ENCODE measurements at regions not wholly inside any gene's neighbourhood (a gene's known extent, or its start where the extent isn't known, plus 50 kb on each side); places are given as distances from the start of the nearest gene placed in this dataset.

DNA sequence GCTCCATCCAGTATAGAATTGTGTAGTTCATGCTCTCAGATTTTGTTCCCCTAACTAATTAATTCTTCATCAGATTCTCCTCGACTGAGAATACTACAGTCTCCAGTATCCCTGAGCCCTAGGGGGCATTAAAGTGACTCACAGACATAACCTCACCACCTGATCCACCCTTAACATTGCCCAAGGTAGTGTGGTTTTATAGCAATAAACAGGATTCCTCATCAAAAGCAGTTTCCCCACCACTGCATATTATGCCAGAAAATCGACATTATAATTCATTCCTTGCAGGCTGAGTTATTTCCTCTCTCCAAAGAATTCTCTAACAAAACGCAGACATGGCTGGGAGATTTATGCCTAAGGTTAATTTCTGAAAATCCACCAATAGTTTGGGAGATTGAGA lies 1402.5 kb upstream of the CELF2 start:
- TF ChIP-seq, protein P1, sequence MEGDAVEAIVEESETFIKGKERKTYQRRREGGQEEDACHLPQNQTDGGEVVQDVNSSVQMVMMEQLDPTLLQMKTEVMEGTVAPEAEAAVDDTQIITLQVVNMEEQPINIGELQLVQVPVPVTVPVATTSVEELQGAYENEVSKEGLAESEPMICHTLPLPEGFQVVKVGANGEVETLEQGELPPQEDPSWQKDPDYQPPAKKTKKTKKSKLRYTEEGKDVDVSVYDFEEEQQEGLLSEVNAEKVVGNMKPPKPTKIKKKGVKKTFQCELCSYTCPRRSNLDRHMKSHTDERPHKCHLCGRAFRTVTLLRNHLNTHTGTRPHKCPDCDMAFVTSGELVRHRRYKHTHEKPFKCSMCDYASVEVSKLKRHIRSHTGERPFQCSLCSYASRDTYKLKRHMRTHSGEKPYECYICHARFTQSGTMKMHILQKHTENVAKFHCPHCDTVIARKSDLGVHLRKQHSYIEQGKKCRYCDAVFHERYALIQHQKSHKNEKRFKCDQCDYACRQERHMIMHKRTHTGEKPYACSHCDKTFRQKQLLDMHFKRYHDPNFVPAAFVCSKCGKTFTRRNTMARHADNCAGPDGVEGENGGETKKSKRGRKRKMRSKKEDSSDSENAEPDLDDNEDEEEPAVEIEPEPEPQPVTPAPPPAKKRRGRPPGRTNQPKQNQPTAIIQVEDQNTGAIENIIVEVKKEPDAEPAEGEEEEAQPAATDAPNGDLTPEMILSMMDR (IDR thresholded peaks at IDR 0.05) = no peak
- TF ChIP-seq KDM5A (IDR thresholded peaks at IDR 0.05) (no peak), ZSCAN20 (CRISPR knock-in tag; IDR thresholded peaks at IDR 0.05) (no peak), RAD21 (conservative IDR thresholded peaks at IDR 0.05 in 1 of 2, IDR thresholded peaks at IDR 0.05 in 1 of 2) (no peak), NFE2L2 (conservative IDR thresholded peaks at IDR 0.05; ENCODE audit: low read length) (no peak), EHMT2 (IDR thresholded peaks at IDR 0.05; ENCODE audit: low read depth) (no peak), RCOR1 (IDR thresholded peaks at IDR 0.05; ENCODE audit: low read depth, low read length) (no peak), POLR2AphosphoS2 (conservative IDR thresholded peaks at IDR 0.05; ENCODE audit: low read length) (no peak), POLR2A (IDR thresholded peaks at IDR 0.05; ENCODE audit: low read length) (no peak), TP53 (CRISPR knock-in tag; IDR thresholded peaks at IDR 0.05) (no peak), ZFP36 (IDR thresholded peaks at IDR 0.05; ENCODE audit: borderline replicate concordance, partially characterized antibody) (no peak), ESRRA (IDR thresholded peaks at IDR 0.05; ENCODE audit: borderline replicate concordance, low read length) (no peak)
- TF ChIP-seq, protein P2, sequence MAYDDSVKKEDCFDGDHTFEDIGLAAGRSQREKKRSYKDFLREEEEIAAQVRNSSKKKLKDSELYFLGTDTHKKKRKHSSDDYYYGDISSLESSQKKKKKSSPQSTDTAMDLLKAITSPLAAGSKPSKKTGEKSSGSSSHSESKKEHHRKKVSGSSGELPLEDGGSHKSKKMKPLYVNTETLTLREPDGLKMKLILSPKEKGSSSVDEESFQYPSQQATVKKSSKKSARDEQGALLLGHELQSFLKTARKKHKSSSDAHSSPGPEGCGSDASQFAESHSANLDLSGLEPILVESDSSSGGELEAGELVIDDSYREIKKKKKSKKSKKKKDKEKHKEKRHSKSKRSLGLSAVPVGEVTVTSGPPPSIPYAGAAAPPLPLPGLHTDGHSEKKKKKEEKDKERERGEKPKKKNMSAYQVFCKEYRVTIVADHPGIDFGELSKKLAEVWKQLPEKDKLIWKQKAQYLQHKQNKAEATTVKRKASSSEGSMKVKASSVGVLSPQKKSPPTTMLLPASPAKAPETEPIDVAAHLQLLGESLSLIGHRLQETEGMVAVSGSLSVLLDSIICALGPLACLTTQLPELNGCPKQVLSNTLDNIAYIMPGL (CRISPR knock-in tag; IDR thresholded peaks at IDR 0.05; ENCODE audit: borderline replicate concordance) = no peak
- TF ChIP-seq, protein P3, sequence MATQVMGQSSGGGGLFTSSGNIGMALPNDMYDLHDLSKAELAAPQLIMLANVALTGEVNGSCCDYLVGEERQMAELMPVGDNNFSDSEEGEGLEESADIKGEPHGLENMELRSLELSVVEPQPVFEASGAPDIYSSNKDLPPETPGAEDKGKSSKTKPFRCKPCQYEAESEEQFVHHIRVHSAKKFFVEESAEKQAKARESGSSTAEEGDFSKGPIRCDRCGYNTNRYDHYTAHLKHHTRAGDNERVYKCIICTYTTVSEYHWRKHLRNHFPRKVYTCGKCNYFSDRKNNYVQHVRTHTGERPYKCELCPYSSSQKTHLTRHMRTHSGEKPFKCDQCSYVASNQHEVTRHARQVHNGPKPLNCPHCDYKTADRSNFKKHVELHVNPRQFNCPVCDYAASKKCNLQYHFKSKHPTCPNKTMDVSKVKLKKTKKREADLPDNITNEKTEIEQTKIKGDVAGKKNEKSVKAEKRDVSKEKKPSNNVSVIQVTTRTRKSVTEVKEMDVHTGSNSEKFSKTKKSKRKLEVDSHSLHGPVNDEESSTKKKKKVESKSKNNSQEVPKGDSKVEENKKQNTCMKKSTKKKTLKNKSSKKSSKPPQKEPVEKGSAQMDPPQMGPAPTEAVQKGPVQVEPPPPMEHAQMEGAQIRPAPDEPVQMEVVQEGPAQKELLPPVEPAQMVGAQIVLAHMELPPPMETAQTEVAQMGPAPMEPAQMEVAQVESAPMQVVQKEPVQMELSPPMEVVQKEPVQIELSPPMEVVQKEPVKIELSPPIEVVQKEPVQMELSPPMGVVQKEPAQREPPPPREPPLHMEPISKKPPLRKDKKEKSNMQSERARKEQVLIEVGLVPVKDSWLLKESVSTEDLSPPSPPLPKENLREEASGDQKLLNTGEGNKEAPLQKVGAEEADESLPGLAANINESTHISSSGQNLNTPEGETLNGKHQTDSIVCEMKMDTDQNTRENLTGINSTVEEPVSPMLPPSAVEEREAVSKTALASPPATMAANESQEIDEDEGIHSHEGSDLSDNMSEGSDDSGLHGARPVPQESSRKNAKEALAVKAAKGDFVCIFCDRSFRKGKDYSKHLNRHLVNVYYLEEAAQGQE (IDR thresholded peaks at IDR 0.05) = no peak
